DOHH2 (cell line): ENCODE measurements at regions not wholly inside any gene's neighbourhood (a gene's known extent, or its start where the extent isn't known, plus 50 kb on each side); places are given as distances from the start of the nearest gene placed in this dataset.

Experiments used
- CTCF ChIP-seq: fragments of 200-600 bp; sonication (generic); IDR thresholded peaks from one replicate; pipeline ENCODE4 v1.5.1; 2014; ENCODE audit warnings: antibody characterized with exemption, mild to moderate bottlenecking, low read depth, low read length; ENCODE audit not compliant: poor library complexity, severe bottlenecking
- EZH2phosphoT487 ChIP-seq: fragments of 200-600 bp; sonication (generic); IDR thresholded peaks from 2 replicates; pipeline ENCODE4 v1.6.1; 2017; ENCODE audit warnings: borderline replicate concordance, mild to moderate bottlenecking, antibody characterized with exemption, low read length, moderate library complexity, mixed read lengths

GRCh38 chr9:84570482-84571154 is 98.9 kb upstream of the NTRK2 start:
- TF ChIP-seq CTCF (no peak), EZH2phosphoT487 (no peak)
